ENCODE measurements at regions not wholly inside any gene's neighbourhood (a gene's known extent, or its start where the extent isn't known, plus 50 kb on each side); places are given as distances from the start of the nearest gene placed in this dataset.

- no peaks in the 10 kb centered on the region for H3K9me3 ChIP-seq
- no peaks in the 10 kb centered on the region for H3K4me1 ChIP-seq
- H3K27me3 ChIP-seq (ENCODE audit: low read depth): no peaks in the 10 kb centered on the region
- no peaks in the 10 kb centered on the region for H3K36me3 ChIP-seq (replicated peaks)
- DNase-seq (ENCODE audit: low spot score in 2 of 2): no peak
- H3K4me3 ChIP-seq: no peak overlapping the region
- in situ Hi-C loops (cut with MboI; ENCODE audit: low sequenced_read_pairs): no loop called here
Measured at GRCh38 chr10:7473474-7473873, 62.6 kb upstream of the SFMBT2 start.

DNA sequence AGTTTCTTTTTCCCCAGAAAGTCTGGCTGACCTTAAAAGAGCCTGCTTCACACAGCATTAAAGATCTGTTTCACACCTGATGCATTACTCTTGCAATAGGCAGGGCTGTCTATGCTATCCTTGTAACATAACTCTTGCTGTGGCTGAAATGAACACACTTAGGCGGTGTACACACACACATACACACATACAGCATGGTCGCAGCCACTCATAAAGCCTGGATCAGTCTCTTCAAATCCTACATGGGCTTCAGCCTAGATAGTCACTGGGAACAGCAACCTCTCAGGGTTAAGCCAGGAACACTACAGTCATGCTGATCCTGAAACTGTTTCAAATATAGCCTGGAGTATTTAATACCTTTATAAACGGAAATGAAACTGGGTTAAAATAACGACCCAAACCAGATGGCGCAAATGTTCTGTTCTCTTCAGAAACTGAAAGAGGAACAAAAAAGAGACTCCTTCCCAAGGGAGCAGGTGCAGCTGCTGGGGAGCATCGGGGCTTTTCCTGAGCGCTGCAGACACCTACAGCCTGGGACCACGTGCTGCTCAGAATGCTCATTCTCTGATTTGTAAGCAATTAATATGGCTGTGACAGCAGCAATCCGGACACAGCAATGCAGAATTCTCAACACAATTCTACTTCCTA, 61.0 kb upstream of the SFMBT2 start:
- in situ Hi-C loops (cut with MboI; ENCODE audit: low sequenced_read_pairs): no loop called here
- Histone ChIP-seq H3K4me3 (no peak overlapping the region), H3K9me3 (no peaks in the 10 kb centered on the region), H3K36me3 (replicated peaks) (no peaks in the 10 kb centered on the region), H3K27me3 (ENCODE audit: low read depth) (no peaks in the 10 kb centered on the region), H3K4me1 (no peaks in the 10 kb centered on the region)
- no peak for DNase-seq (ENCODE audit: low spot score in 2 of 2)

- no peak overlapping the region for H3K4me3 ChIP-seq
- no peaks in the 10 kb centered on the region for H3K36me3 ChIP-seq (replicated peaks)
- in situ Hi-C loops (cut with MboI; ENCODE audit: low sequenced_read_pairs): no loop called here
Measured at GRCh38 chr10:7470371-7470770, 59.5 kb upstream of the SFMBT2 start.

DNA sequence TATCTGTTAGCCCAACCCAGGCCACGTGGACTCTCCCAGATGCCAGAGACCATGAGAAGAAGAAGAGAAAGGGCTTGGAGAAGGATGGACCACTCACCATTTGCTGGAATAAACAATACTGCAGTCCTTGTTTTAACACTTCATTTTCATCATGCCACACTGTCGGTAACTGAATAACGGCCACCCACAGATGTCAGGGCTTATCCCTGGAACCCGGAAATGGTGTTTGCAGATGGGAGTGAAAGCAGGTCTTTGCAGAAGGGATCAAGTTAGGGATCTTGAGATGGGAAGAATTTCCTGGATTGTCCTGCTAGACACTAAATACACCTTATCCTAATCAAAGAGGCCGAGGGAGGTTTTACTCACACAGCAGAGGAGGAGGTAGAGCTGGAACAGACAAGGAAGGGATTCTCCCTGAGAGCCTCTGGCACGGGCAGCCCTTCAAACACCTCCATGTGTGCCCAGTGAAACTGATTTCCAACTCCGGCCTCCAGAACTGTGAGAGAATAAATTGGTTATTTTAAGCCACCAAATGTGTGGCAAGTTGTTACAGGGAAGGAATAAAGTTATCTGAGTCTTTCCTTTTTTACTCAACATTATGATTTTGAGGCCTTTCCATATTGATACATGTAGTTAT, 56.3 kb upstream of the SFMBT2 start:
- in situ Hi-C loops (cut with MboI; ENCODE audit: low sequenced_read_pairs): no loop called here
- Histone ChIP-seq H3K9me3 (no peaks in the 10 kb centered on the region), H3K4me3 (no peak overlapping the region), H3K36me3 (replicated peaks) (no peaks in the 10 kb centered on the region), H3K27me3 (ENCODE audit: low read depth) (no peaks in the 10 kb centered on the region; the same call in 1 of the 2 replicates), H3K4me1 (no peaks in the 10 kb centered on the region)
- no peak for DNase-seq (ENCODE audit: low spot score in 2 of 2)

More at GRCh38 chr10:7470371-7470770, 59.5 kb upstream of the SFMBT2 start:
- Histone ChIP-seq H3K9me3 (no peaks in the 10 kb centered on the region), H3K27me3 (ENCODE audit: low read depth) (no peaks in the 10 kb centered on the region; the same call in 1 of the 2 replicates), H3K4me1 (no peaks in the 10 kb centered on the region)
- DNase-seq (ENCODE audit: low spot score in 2 of 2): no peak

- Histone ChIP-seq H3K4me3 (no peak overlapping the region), H3K4me1 (no peaks in the 10 kb centered on the region), H3K9me3 (no peaks in the 10 kb centered on the region), H3K27me3 (ENCODE audit: low read depth) (peaks cover 2% of the 10 kb centered on the region; the same call in 1 of the 2 replicates), H3K36me3 (replicated peaks) (no peaks in the 10 kb centered on the region)
- in situ Hi-C loops (cut with MboI; ENCODE audit: low sequenced_read_pairs): no loop called here
- no peak for DNase-seq (ENCODE audit: low spot score in 2 of 2)
Measured at GRCh38 chr10:7464691-7465090, 53.9 kb upstream of the SFMBT2 start.
